HepG2 (cell line): ENCODE measurements at regions not wholly inside any gene's neighbourhood (a gene's known extent, or its start where the extent isn't known, plus 50 kb on each side); places are given as distances from the start of the nearest gene placed in this dataset.

Source experiments
- ATAC-seq: fragments of 200-7000 bp; cut with Tn5 transposase; 3 replicates; pipeline ENCODE4 v1.9.1; 2020; ENCODE audit warnings: mild to moderate bottlenecking, moderate library complexity
- BruUV-seq: library from RNA; stranded (reverse); fragments of 400-500 nt; replicated peaks from 2 replicates; lab custom pipeline; 2021; lab: Mats Ljungman, UMichigan
- CTCF ChIA-PET: fragments of 300-600 bp; formaldehyde crosslinking; extraction: SDS; loops from one replicate; lab custom pipeline; 2021; ENCODE audit warnings: low total read pairs, inconsistent platforms, low intra/inter-chr PET ratio; lab: Yijun Ruan, JAX
- POLR2A ChIA-PET: fragments of 350-600 bp; sonication (Branson Sonifier 250); formaldehyde crosslinking; loops from one replicate; lab custom pipeline; 2020; ENCODE audit warnings: antibody characterized with exemption, inconsistent platforms; lab: Yijun Ruan, JAX
- DNase-seq: peaks from one replicate; pipeline ENCODE4 v3.0.0-alpha.2; 2015; ENCODE audit warnings: low spot score
- FAIRE-seq: peaks from 3 replicates; lab custom pipeline; 2011; peaks lifted over from hg19 to GRCh38; lab: Jason Lieb, UNC
- H2AFZ ChIP-seq: one replicate; pipeline ENCODE4 v1.6.1; 2011; ENCODE audit warnings: low read length, inconsistent platforms
- H3K27ac ChIP-seq: fragments of 300-600 bp; 3 replicates; pipeline ENCODE4 v1.8.0; 2011; ENCODE audit warnings: mixed run types, mild to moderate bottlenecking, mixed read lengths, low read length, inconsistent platforms; ENCODE audit not compliant: insufficient read depth; ENCODE audit errors: extremely low read length
- H3K27me3 ChIP-seq, 2 experiments: fragments of 200-600 bp in 1 of 2; 2 replicates in 1 of 2; 3 replicates in 1 of 2; pipeline versions ENCODE4 v1.6.0 to v1.8.0; 2011; ENCODE audit warnings: low read length in 2 of 2, mild to moderate bottlenecking in 2 of 2, moderate library complexity in 2 of 2, inconsistent platforms in 1 of 2; ENCODE audit not compliant: insufficient read depth in 2 of 2, control insufficient read depth in 1 of 2
- H3K36me3 ChIP-seq, 2 experiments: fragments of 200-600 bp in 1 of 2; replicated peaks in 1 of 2; 2 replicates in 1 of 2; 3 replicates in 1 of 2; pipeline versions ENCODE4 v1.5.1 to v1.8.0; 2011; ENCODE audit warnings: low read length in 2 of 2, inconsistent platforms in 1 of 2; ENCODE audit not compliant: insufficient read depth in 2 of 2, control insufficient read depth in 1 of 2
- H3K4me1 ChIP-seq: 2 replicates; pipeline ENCODE4 v1.5.1; 2012; ENCODE audit warnings: low read length, inconsistent platforms; ENCODE audit not compliant: insufficient read depth
- H3K4me2 ChIP-seq: 2 replicates; pipeline ENCODE4 v1.6.0; 2011; ENCODE audit warnings: low read depth, low read length, inconsistent platforms
- H3K4me3 ChIP-seq, 3 experiments: fragments of 200-600 bp in 1 of 3; sonication (generic), shearing (Covaris generic) in 1 of 3; replicated peaks in 1 of 3; 2 replicates each; pipeline ENCODE4 v1.5.1; 2011 to 2016; ENCODE audit warnings: low read length in 3 of 3, inconsistent platforms in 2 of 3, low read depth in 2 of 3, mild to moderate bottlenecking in 2 of 3, control low read depth in 1 of 3, mixed read lengths in 1 of 3; ENCODE audit not compliant: insufficient read depth in 1 of 3
- H3K79me2 ChIP-seq: one replicate; pipeline ENCODE4 v1.6.1; 2011; ENCODE audit warnings: low read length, inconsistent platforms; ENCODE audit not compliant: insufficient read depth
- H3K9ac ChIP-seq: 2 replicates; pipeline ENCODE4 v1.6.0; 2011; ENCODE audit warnings: mild to moderate bottlenecking, low read depth, low read length, inconsistent platforms; ENCODE audit not compliant: insufficient read depth
- H3K9me3 ChIP-seq: 2 replicates; pipeline ENCODE4 v1.5.1; 2012; ENCODE audit warnings: mild to moderate bottlenecking, low read length
- H4K20me1 ChIP-seq: 2 replicates; pipeline ENCODE4 v1.6.0; 2011; ENCODE audit warnings: inconsistent platforms, mild to moderate bottlenecking, low read length, moderate library complexity; ENCODE audit not compliant: insufficient read depth
- DZIP1 ChIP-seq: sonication (generic); formaldehyde crosslinking; IDR thresholded peaks from 2 replicates; pipeline ENCODE4 v1.5.0; 2020; ENCODE audit warnings: mild to moderate bottlenecking, missing genetic modification reagents
- HNF4A ChIP-seq: sonication (generic); formaldehyde crosslinking; IDR thresholded peaks from 2 replicates; pipeline ENCODE4 v1.4.0; 2020; ENCODE audit warnings: missing genetic modification reagents
- HNF4G ChIP-seq, 2 experiments: sonication (generic) in 1 of 2; formaldehyde crosslinking in 1 of 2; IDR thresholded peaks; 2 replicates each; pipeline versions ENCODE4 v1.4.0 to v1.6.1; 2011 to 2020; ENCODE audit warnings: borderline replicate concordance in 2 of 2, low read depth in 2 of 2, mild to moderate bottlenecking in 2 of 2, low read length in 1 of 2, missing genetic modification reagents in 1 of 2, moderate library complexity in 1 of 2
- MXD3 ChIP-seq: IDR thresholded peaks from 2 replicates; pipeline ENCODE4 v1.6.1; 2016; ENCODE audit warnings: mild to moderate bottlenecking, missing biosample characterization, missing genetic modification reagents
- NR2F1 ChIP-seq, 2 experiments: fragments of 450-650 bp in 1 of 2; formaldehyde crosslinking in 1 of 2; IDR thresholded peaks; 2 replicates each; pipeline versions ENCODE4 v1.5.0 to v1.6.1; 2016 to 2020; ENCODE audit warnings: mild to moderate bottlenecking in 1 of 2, missing compliant biosample characterization in 1 of 2, missing genetic modification reagents in 1 of 2, moderate library complexity in 1 of 2
- PHF21A ChIP-seq: sonication (generic); formaldehyde crosslinking; IDR thresholded peaks from 2 replicates; pipeline ENCODE4 v1.5.0; 2020; ENCODE audit warnings: mild to moderate bottlenecking, missing genetic modification reagents
- POGZ ChIP-seq: sonication (generic); formaldehyde crosslinking; IDR thresholded peaks from 2 replicates; pipeline ENCODE4 v1.4.0; 2020; ENCODE audit warnings: mild to moderate bottlenecking, missing genetic modification reagents
- RCOR2 ChIP-seq: IDR thresholded peaks from 2 replicates; pipeline ENCODE4 v1.6.1; 2016; ENCODE audit warnings: missing biosample characterization, missing genetic modification reagents
- TFAP4 ChIP-seq: sonication (generic); IDR thresholded peaks from 2 replicates; pipeline ENCODE4 v1.6.1; 2016; ENCODE audit warnings: low read depth, borderline replicate concordance
- ZKSCAN5 ChIP-seq: sonication (generic); formaldehyde crosslinking; IDR thresholded peaks from 2 replicates; pipeline ENCODE4 v1.5.1; 2020; ENCODE audit warnings: mild to moderate bottlenecking, missing genetic modification reagents
- ZMYM3 ChIP-seq: sonication (generic); formaldehyde crosslinking; IDR thresholded peaks from 2 replicates; pipeline ENCODE4 v1.5.1; 2020; ENCODE audit warnings: mild to moderate bottlenecking, missing genetic modification reagents
- ZNF205 ChIP-seq: IDR thresholded peaks from 2 replicates; pipeline ENCODE4 v1.6.1; 2018; ENCODE audit warnings: missing biosample characterization, missing genetic modification reagents
- ZNF30 ChIP-seq: sonication (generic); formaldehyde crosslinking; IDR thresholded peaks from 2 replicates; pipeline ENCODE4 v1.5.0; 2020; ENCODE audit warnings: mild to moderate bottlenecking, missing genetic modification reagents
- ZNF329 ChIP-seq: sonication (generic); formaldehyde crosslinking; IDR thresholded peaks from 2 replicates; pipeline ENCODE4 v1.9.0; 2021; ENCODE audit warnings: low read depth, mild to moderate bottlenecking, missing genetic modification reagents
- ZNF331 ChIP-seq: sonication (generic); formaldehyde crosslinking; IDR thresholded peaks from 2 replicates; pipeline ENCODE4 v1.4.0; 2020; ENCODE audit warnings: missing genetic modification reagents
- ZNF577 ChIP-seq: sonication (generic); formaldehyde crosslinking; IDR thresholded peaks from 2 replicates; pipeline ENCODE4 v1.4.0; 2020; ENCODE audit warnings: mild to moderate bottlenecking, low read depth, missing genetic modification reagents, borderline replicate concordance
- ZNF629 ChIP-seq: sonication (generic); formaldehyde crosslinking; conservative IDR thresholded peaks from 2 replicates; pipeline ENCODE4 v1.5.0; 2020; ENCODE audit warnings: missing genetic modification reagents
- WGBS: methylation state at CpG from one replicate; pipeline ENCODE4 v1.1.6; 2017; ENCODE audit warnings: low lambda C conversion rate; 5-methylcytosine and 5-hydroxymethylcytosine counted together
- in situ Hi-C: cut with HindIII; loops from 2 replicates; pipeline ENCODE4 v1.10.0; 2017; ENCODE audit warnings: low pct_unique_long_range_greater_than_20kb; ENCODE audit not compliant: extremely low pct_ligation_motif_present
- intact Hi-C: fragments of 100-400 bp; cut with micrococcal nuclease; formaldehyde crosslinking; loops from one replicate; pipeline ENCODE4 v1.10.0; 2022; ENCODE audit not compliant: unreplicated experiment

- no peaks in the 10 kb centered on the region for H3K36me3 ChIP-seq
- no peak overlapping the region for H3K9ac ChIP-seq
- TF ChIP-seq ZNF577 (CRISPR knock-in tag): no peak
- no peak for TF ChIP-seq ZNF30 (CRISPR knock-in tag)
- peak; percentile 13; the same call in 1 of the 2 replicates for TF ChIP-seq ZMYM3 (CRISPR knock-in tag)
- no peak for TF ChIP-seq ZKSCAN5 (CRISPR knock-in tag)
- TF ChIP-seq MXD3 (CRISPR knock-in tag): no peak
- TF ChIP-seq HNF4A: peak; percentile 23; the same call in 1 of the 2 replicates
- 0 out of 2 replicates have a peak, but pooled peaks have one; percentile 53 for TF ChIP-seq RCOR2
- no peak for TF ChIP-seq DZIP1 (CRISPR knock-in tag)
- no peak for TF ChIP-seq ZNF331 (CRISPR knock-in tag)
- peak; percentile 86; the same call in 1 of the 2 replicates for TF ChIP-seq ZNF329 (CRISPR knock-in tag)
- TF ChIP-seq POGZ: no peak
- TF ChIP-seq TFAP4: no peak
- TF ChIP-seq PHF21A (CRISPR knock-in tag): no peak
- TF ChIP-seq HNF4G (IDR thresholded peaks at IDR 0.05; ENCODE audit: borderline replicate concordance, low read depth, low read length): 0 out of 2 replicates have a peak, but pooled peaks have one; percentile 7
- no peak for TF ChIP-seq HNF4G (CRISPR knock-in tag; IDR thresholded peaks at IDR 0.05; ENCODE audit: borderline replicate concordance, low read depth)
- 0 out of 4 replicates have a peak, but pooled peaks of 1 of the 2 experiments have one; percentile 15 for TF ChIP-seq NR2F1 (CRISPR knock-in tag; IDR thresholded peaks at IDR 0.05)
- peak; percentile 87 for TF ChIP-seq ZNF629 (CRISPR knock-in tag)
- TF ChIP-seq ZNF205: no peak
- TF ChIP-seq, all 625 proteins: peak for 7
- in situ Hi-C loops (no loop called here), intact Hi-C loops (no loop called here)
- Histone ChIP-seq H3K27ac (no peak overlapping the region), H4K20me1 (no peaks in the 10 kb centered on the region), H3K4me2 (no peak overlapping the region), H3K79me2 (no peaks in the 10 kb centered on the region), H3K27me3 (no peaks in the 10 kb centered on the region; a peak in 1 of 5 replicates), H2AFZ (no peak overlapping the region), H3K4me1 (peaks cover 30% of the 10 kb centered on the region), H3K4me3 (no peak overlapping the region), H3K9me3 (no peaks in the 10 kb centered on the region)
- ChIA-PET CTCF (no interaction called here), POLR2A (no interaction called here)
- no peak for FAIRE-seq
- WGBS: 64% methylated on average over 5 of the region's 5 CpGs
- BruUV-seq: no TSS peak
- no peak for ATAC-seq
- no peak for DNase-seq
Observed at GRCh38 chr10:112880633-112881530, 69.2 kb upstream of the TCF7L2 start.
